Endothelial cell of umbilical vein (primary cell): ENCODE measurements at regions not wholly inside any gene's neighbourhood (a gene's known extent, or its start where the extent isn't known, plus 50 kb on each side); places are given as distances from the start of the nearest gene placed in this dataset.

Experiments
- CTCF ChIP-seq, 2 donors: IDR thresholded peaks; 1 replicate in 1 of 2; 2 replicates in 1 of 2; pipeline ENCODE4 v1.5.1; 2011; ENCODE audit warnings: low read length in 2 of 2, mild to moderate bottlenecking in 2 of 2, moderate library complexity in 2 of 2, control low read depth in 1 of 2, inconsistent platforms in 1 of 2, low read depth in 1 of 2; ENCODE audit not compliant: insufficient read depth in 1 of 2; ENCODE audit errors: extremely low read depth in 1 of 2
- POLR2AphosphoS5 ChIP-seq: IDR thresholded peaks from 2 replicates; pipeline ENCODE4 v1.6.1; 2012; ENCODE audit warnings: low read depth, mild to moderate bottlenecking, control low read depth, low read length, moderate library complexity; ENCODE audit not compliant: insufficient read depth

- TF ChIP-seq CTCF (IDR thresholded peaks at IDR 0.05; ENCODE audit: extremely low read depth in 1 of 2, insufficient read depth in 1 of 2, low read depth in 1 of 2, low read length in 2 of 2) (no peak), POLR2AphosphoS5 (no peak)
Measured at GRCh38 chrX:128897621-128898020, 625.7 kb downstream of the SMARCA1 start.
